ENCODE measurements at regions not wholly inside any gene's neighbourhood (a gene's known extent, or its start where the extent isn't known, plus 50 kb on each side); places are given as distances from the start of the nearest gene placed in this dataset.

DNA sequence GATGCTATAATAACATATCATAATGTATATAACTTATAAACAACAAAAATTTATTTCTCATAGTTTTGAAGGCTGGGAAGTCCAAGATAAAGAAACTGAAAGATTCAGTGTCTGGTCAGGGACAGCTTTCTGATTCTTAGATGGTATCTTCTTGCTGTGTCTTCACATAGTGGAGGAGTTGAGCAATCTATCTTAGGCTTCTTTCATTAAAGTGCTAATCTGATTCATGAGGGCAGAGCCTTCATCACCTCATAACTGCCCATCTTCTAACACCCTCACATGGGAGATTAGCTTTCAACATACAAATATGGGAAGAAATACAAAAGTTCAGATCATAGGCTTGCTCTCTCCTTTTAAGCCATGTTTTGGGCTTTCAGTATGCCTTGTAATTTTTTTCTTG is 774.8 kb upstream of the EPHA6 start (continued):
- no peak for TF ChIP-seq REST (IDR thresholded peaks at IDR 0.05; ENCODE audit: low read depth)

DNA sequence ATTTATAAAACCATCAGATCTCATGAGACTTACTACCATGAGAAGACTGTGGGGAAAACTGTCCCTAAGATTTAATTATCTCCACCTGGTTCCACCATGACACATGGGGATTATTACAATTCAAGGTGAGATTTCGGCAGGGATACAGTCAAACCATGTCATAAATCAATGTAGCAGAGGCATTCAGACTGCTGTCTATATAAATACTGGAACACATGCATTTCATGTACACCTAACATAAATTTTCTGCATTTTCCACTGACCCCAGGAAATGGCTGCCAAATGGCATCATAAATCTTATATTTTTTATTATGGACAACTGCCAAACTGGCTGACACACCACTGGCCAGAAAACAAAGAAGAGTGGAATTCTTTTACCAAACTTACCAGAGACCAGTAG is 755.1 kb upstream of the EPHA6 start:
- H3K36me3 ChIP-seq (ENCODE audit: control insufficient read depth in 1 of 2, insufficient read depth in 2 of 2, low read length in 2 of 2), result no peaks in the 10 kb centered on the region
- RAD21 ChIA-PET (ENCODE audit: low non-redundant PET in 1 of 2, low total read pairs in 2 of 2, uncharacterized antibody in 2 of 2, unreplicated experiment in 2 of 2), result no interaction called here
- CTCF ChIA-PET, result no interaction called here
- H3K27ac ChIP-seq (ENCODE audit: low read depth, low read length), result no peak overlapping the region
- no peaks in the 10 kb centered on the region for H3K27me3 ChIP-seq (ENCODE audit: insufficient read depth, low read length)
- DNase-seq (ENCODE audit: low read depth, low spot score), result no peak
- no peak overlapping the region for H3K4me2 ChIP-seq (ENCODE audit: low read length)
- H3K9me3 ChIP-seq (ENCODE audit: control insufficient read depth in 1 of 2, insufficient read depth in 1 of 2, low read depth in 1 of 2, low read length in 2 of 2), result peaks cover 11% of the 10 kb centered on the region in 2 experiments; a peak in 3 of 4 replicates
- no peaks in the 10 kb centered on the region for H4K20me1 ChIP-seq (ENCODE audit: insufficient read depth)
- no peaks in the 10 kb centered on the region for H3K79me2 ChIP-seq (ENCODE audit: insufficient read depth, low read length)
- no peak overlapping the region for H2AFZ ChIP-seq (ENCODE audit: low read depth, low read length, poor library complexity, severe bottlenecking)
- no TSS peak for BruUV-seq (replicated peaks)
- no peak overlapping the region for H3K4me3 ChIP-seq (replicated peaks in 1 of 2; ENCODE audit: low read depth in 1 of 2, low read length in 2 of 2)
- H3K9me2 ChIP-seq (ENCODE audit: insufficient read depth), result no peaks in the 10 kb centered on the region
- ATAC-seq, result no peak
- H3K4me1 ChIP-seq (ENCODE audit: control insufficient read depth in 1 of 2, insufficient read depth in 2 of 2, low read length in 2 of 2), result no peaks in the 10 kb centered on the region
- no peak overlapping the region for H3K9ac ChIP-seq (ENCODE audit: low read length)
- POLR2A ChIA-PET, result no interaction called here
- intact Hi-C loops (cut with micrococcal nuclease), result no loop called here
- TF ChIP-seq EZH2 (IDR thresholded peaks at IDR 0.05) (no peak), ELF1 (IDR thresholded peaks at IDR 0.05; ENCODE audit: borderline replicate concordance, low read depth) (no peak), SP1 (IDR thresholded peaks at IDR 0.05; ENCODE audit: low read depth) (no peak), SIN3A (IDR thresholded peaks at IDR 0.05; ENCODE audit: low read depth) (no peak), POLR2A (IDR thresholded peaks at IDR 0.05; ENCODE audit: borderline replicate concordance, extremely low read depth, insufficient read depth, insufficient read length) (no peak), ZNF274 (IDR thresholded peaks at IDR 0.05; ENCODE audit: low read depth, low read length) (no peak), REST (IDR thresholded peaks at IDR 0.05; ENCODE audit: low read depth) (no peak), CTCF (IDR thresholded peaks at IDR 0.05 in 2 of 3, conservative IDR thresholded peaks at IDR 0.05 in 1 of 3; ENCODE audit: borderline replicate concordance in 1 of 3, insufficient read depth in 1 of 3, low read depth in 2 of 3, low read length in 2 of 3) (no peak), ZFX (IDR thresholded peaks at IDR 0.05) (no peak), CEBPB (IDR thresholded peaks at IDR 0.05; ENCODE audit: low read depth) (no peak), JUND (IDR thresholded peaks at IDR 0.05) (no peak), FOSL1 (IDR thresholded peaks at IDR 0.05; ENCODE audit: low read depth) (no peak), EGR1 (IDR thresholded peaks at IDR 0.05; ENCODE audit: low read depth) (no peak), RAD21 (IDR thresholded peaks at IDR 0.05; ENCODE audit: low read depth) (no peak)
- TF ChIP-seq, protein P1, sequence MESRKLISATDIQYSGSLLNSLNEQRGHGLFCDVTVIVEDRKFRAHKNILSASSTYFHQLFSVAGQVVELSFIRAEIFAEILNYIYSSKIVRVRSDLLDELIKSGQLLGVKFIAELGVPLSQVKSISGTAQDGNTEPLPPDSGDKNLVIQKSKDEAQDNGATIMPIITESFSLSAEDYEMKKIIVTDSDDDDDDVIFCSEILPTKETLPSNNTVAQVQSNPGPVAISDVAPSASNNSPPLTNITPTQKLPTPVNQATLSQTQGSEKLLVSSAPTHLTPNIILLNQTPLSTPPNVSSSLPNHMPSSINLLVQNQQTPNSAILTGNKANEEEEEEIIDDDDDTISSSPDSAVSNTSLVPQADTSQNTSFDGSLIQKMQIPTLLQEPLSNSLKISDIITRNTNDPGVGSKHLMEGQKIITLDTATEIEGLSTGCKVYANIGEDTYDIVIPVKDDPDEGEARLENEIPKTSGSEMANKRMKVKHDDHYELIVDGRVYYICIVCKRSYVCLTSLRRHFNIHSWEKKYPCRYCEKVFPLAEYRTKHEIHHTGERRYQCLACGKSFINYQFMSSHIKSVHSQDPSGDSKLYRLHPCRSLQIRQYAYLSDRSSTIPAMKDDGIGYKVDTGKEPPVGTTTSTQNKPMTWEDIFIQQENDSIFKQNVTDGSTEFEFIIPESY (IDR thresholded peaks at IDR 0.05; ENCODE audit: extremely low read depth, insufficient replicate concordance, low read length), result no peak
